Upper lobe of left lung (tissue), 6 donors: ENCODE measurements at regions not wholly inside any gene's neighbourhood (a gene's known extent, or its start where the extent isn't known, plus 50 kb on each side); places are given as distances from the start of the nearest gene placed in this dataset.

Source experiments
- ATAC-seq, 2 donors: fragments of 200-7000 bp; cut with Tn5 transposase; one replicate each; pipeline ENCODE4 v1.9.1; 2022; ENCODE audit warnings: mild to moderate bottlenecking in 2 of 2, moderate library complexity in 2 of 2; ENCODE audit not compliant: low FRiP score in 2 of 2
- DNase-seq, 2 donors: peaks; one replicate each; pipeline ENCODE4 v3.0.0-alpha.2; 2019 to 2020
- H3K27ac ChIP-seq, 4 donors: fragments of 200-600 bp; sonication (generic); one replicate each; pipeline ENCODE4 v1.5.1; 2016 to 2019
- H3K27me3 ChIP-seq, 4 donors: fragments of 200-600 bp; sonication (generic); one replicate each; pipeline ENCODE4 v1.5.1; 2017 to 2019
- H3K36me3 ChIP-seq, 4 donors: fragments of 200-600 bp; sonication (generic); one replicate each; pipeline ENCODE4 v1.5.1; 2016 to 2019
- H3K4me1 ChIP-seq, 4 donors: fragments of 200-600 bp; sonication (generic); one replicate each; pipeline ENCODE4 v1.5.1; 2018 to 2019
- H3K4me3 ChIP-seq, 4 donors: fragments of 200-600 bp; sonication (generic); one replicate each; pipeline ENCODE4 v1.5.1; 2017 to 2019; ENCODE audit warnings: mild to moderate bottlenecking in 2 of 4, moderate library complexity in 1 of 4
- H3K9me3 ChIP-seq, 4 donors: fragments of 200-600 bp; sonication (generic); one replicate each; pipeline ENCODE4 v1.5.1; 2018 to 2019
- CTCF ChIP-seq, 6 experiments: fragments of 450-650 bp in 4 of 6; fragments of 200-600 bp in 2 of 6; sonication (generic) in 2 of 6; IDR thresholded peaks; one replicate each; pipeline ENCODE4 v1.5.1; 2016 to 2019; ENCODE audit warnings: antibody characterized with exemption in 6 of 6
- EP300 ChIP-seq, 4 donors: sonication (generic); formaldehyde crosslinking; IDR thresholded peaks; one replicate each; pipeline ENCODE4 v1.5.1; 2017; ENCODE audit warnings: antibody characterized with exemption in 4 of 4, control low read depth in 2 of 4
- POLR2A ChIP-seq, 4 donors: fragments of 450-650 bp; IDR thresholded peaks; one replicate each; pipeline ENCODE4 v1.5.1; 2016 to 2017; ENCODE audit warnings: antibody characterized with exemption in 4 of 4, mild to moderate bottlenecking in 2 of 4
- POLR2AphosphoS5 ChIP-seq, 2 donors: sonication (generic); formaldehyde crosslinking; IDR thresholded peaks; one replicate each; pipeline ENCODE4 v1.5.1; 2017; ENCODE audit warnings: antibody characterized with exemption in 2 of 2
- WGBS, 2 donors: methylation state at CpG; one replicate each; pipeline ENCODE4 v1.1.5; 2017 to 2018; 5-methylcytosine and 5-hydroxymethylcytosine counted together
- donor health status: DM: no; HTN: no; CAD: no; lungs with moderate emphysema.
- donor health status: DM: no; HTN: yes; CAD: no; lungs with severe emphysema.

- H3K9me3 ChIP-seq: no peaks in the 10 kb centered on the region
- no peak overlapping the region for H3K4me3 ChIP-seq
- 68 to 71% methylated on average over 1 of the region's 1 CpG for WGBS, 2 donors
- no peaks in the 10 kb centered on the region for H3K36me3 ChIP-seq
- no peak for ATAC-seq
- DNase-seq: no peak
- H3K27ac ChIP-seq: peak overlapping the region in 1 of 4 donors; percentile 73
- no peak for TF ChIP-seq CTCF (IDR thresholded peaks at IDR 0.05)
- TF ChIP-seq POLR2AphosphoS5 (IDR thresholded peaks at IDR 0.05): no peak
- TF ChIP-seq EP300 (IDR thresholded peaks at IDR 0.05): peak in 1 of 4 donors; percentile 31
- no peak for TF ChIP-seq POLR2A (IDR thresholded peaks at IDR 0.05)
- H3K4me1 ChIP-seq: peaks cover 0 to 29% (median 4%) of the 10 kb centered on the region in 4 donors
- no peaks in the 10 kb centered on the region for H3K27me3 ChIP-seq
These were observed 138.5 kb upstream of the IRX3 start for GRCh38 chr16:54425068-54425467.

GRCh38 chr16:54424043-54424451 lies 137.5 kb upstream of the IRX3 start:
- no peak for ATAC-seq
- peak overlapping the region in 1 of 4 donors; percentile 39 for H3K27ac ChIP-seq
- H3K36me3 ChIP-seq: no peaks in the 10 kb centered on the region
- no peaks in the 10 kb centered on the region for H3K27me3 ChIP-seq
- TF ChIP-seq POLR2AphosphoS5 (IDR thresholded peaks at IDR 0.05): no peak
- no peak for TF ChIP-seq CTCF (IDR thresholded peaks at IDR 0.05)
- no peak for TF ChIP-seq EP300 (IDR thresholded peaks at IDR 0.05)
- no peak for TF ChIP-seq POLR2A (IDR thresholded peaks at IDR 0.05)
- no peaks in the 10 kb centered on the region for H3K9me3 ChIP-seq
- no peak overlapping the region for H3K4me3 ChIP-seq
- H3K4me1 ChIP-seq: peaks cover 0 to 29% (median 4%) of the 10 kb centered on the region in 4 donors
- WGBS, 2 donors: 63 to 64% methylated on average over 4 to 5 of the region's 5 CpGs
- no peak for DNase-seq

GRCh38 chr16:54422569-54422978 lies 136.0 kb upstream of the IRX3 start:
- peak overlapping the region in 2 of 4 donors; percentile 24 to 67 for H3K27ac ChIP-seq
- H3K9me3 ChIP-seq: no peaks in the 10 kb centered on the region
- H3K27me3 ChIP-seq: no peaks in the 10 kb centered on the region
- no peak for ATAC-seq
- WGBS, 2 donors: 53 to 63% methylated on average over 2 of the region's 2 CpGs
- DNase-seq: no peak
- H3K4me3 ChIP-seq: no peak overlapping the region
- H3K36me3 ChIP-seq: no peaks in the 10 kb centered on the region
- no peak for TF ChIP-seq POLR2AphosphoS5 (IDR thresholded peaks at IDR 0.05)
- TF ChIP-seq POLR2A (IDR thresholded peaks at IDR 0.05): no peak
- TF ChIP-seq EP300 (IDR thresholded peaks at IDR 0.05): no peak
- TF ChIP-seq CTCF (IDR thresholded peaks at IDR 0.05): no peak
- H3K4me1 ChIP-seq: peaks cover 0 to 36% (median 4%) of the 10 kb centered on the region in 4 donors

- TF ChIP-seq CTCF (IDR thresholded peaks at IDR 0.05) (no peak), POLR2AphosphoS5 (IDR thresholded peaks at IDR 0.05) (no peak), POLR2A (IDR thresholded peaks at IDR 0.05) (no peak), EP300 (IDR thresholded peaks at IDR 0.05) (no peak)
- no peak for ATAC-seq
- WGBS, 2 donors: 48 to 70% methylated on average over 2 to 3 of the region's 3 CpGs
- no peaks in the 10 kb centered on the region for H3K36me3 ChIP-seq
- no peaks in the 10 kb centered on the region for H3K9me3 ChIP-seq
- DNase-seq: peak in 1 of 2 donors; percentile 36
- H3K4me1 ChIP-seq: peaks cover 0 to 36% (median 4%) of the 10 kb centered on the region in 4 donors
- no peaks in the 10 kb centered on the region for H3K27me3 ChIP-seq
- H3K4me3 ChIP-seq: no peak overlapping the region
- H3K27ac ChIP-seq: peak overlapping the region in 2 of 4 donors; percentile 24 to 67
These were observed 135.6 kb upstream of the IRX3 start for GRCh38 chr16:54422159-54422558.

GRCh38 chr16:54421220-54421619 lies 134.6 kb upstream of the IRX3 start:
- peaks cover 0 to 36% (median 6%) of the 10 kb centered on the region in 4 donors for H3K4me1 ChIP-seq
- 59 to 67% methylated on average over 1 of the region's 1 CpG for WGBS, 2 donors
- no peaks in the 10 kb centered on the region for H3K36me3 ChIP-seq
- H3K9me3 ChIP-seq: no peaks in the 10 kb centered on the region
- no peak overlapping the region for H3K27ac ChIP-seq
- ATAC-seq (no peak), DNase-seq (no peak)
- H3K4me3 ChIP-seq: no peak overlapping the region
- H3K27me3 ChIP-seq: no peaks in the 10 kb centered on the region
- no peak for TF ChIP-seq POLR2AphosphoS5 (IDR thresholded peaks at IDR 0.05)
- TF ChIP-seq POLR2A (IDR thresholded peaks at IDR 0.05): no peak
- TF ChIP-seq EP300 (IDR thresholded peaks at IDR 0.05): no peak
- no peak for TF ChIP-seq CTCF (IDR thresholded peaks at IDR 0.05)
